Right lobe of liver (tissue), 4 donors: ENCODE measurements at regions not wholly inside any gene's neighbourhood (a gene's known extent, or its start where the extent isn't known, plus 50 kb on each side); places are given as distances from the start of the nearest gene placed in this dataset.

Experiments used
- POLR2A ChIP-seq: fragments of 450-650 bp; IDR thresholded peaks from one replicate; pipeline ENCODE4 v1.6.1; 2017; ENCODE audit warnings: antibody characterized with exemption, mild to moderate bottlenecking
- TF ChIP-seq, protein P1 (sequence below), 4 donors: fragments of 200-600 bp in 3 of 4; fragments of 450-650 bp in 1 of 4; IDR thresholded peaks; one replicate each; pipeline versions ENCODE4 v1.5.1 to v1.8.0; 2016 to 2022; ENCODE audit warnings: antibody characterized with exemption in 4 of 4, mild to moderate bottlenecking in 2 of 4
- donor health status: DM: no; HTN: no; CAD: no.
- donor health status: DM: no; HTN: no; CAD: no.
- donor health status: DM: no; HTN: yes; CAD: no.

GRCh38 chr13:37925878-37926473, 56.4 kb upstream of the TRPC4 start:
- TF ChIP-seq, protein P1, sequence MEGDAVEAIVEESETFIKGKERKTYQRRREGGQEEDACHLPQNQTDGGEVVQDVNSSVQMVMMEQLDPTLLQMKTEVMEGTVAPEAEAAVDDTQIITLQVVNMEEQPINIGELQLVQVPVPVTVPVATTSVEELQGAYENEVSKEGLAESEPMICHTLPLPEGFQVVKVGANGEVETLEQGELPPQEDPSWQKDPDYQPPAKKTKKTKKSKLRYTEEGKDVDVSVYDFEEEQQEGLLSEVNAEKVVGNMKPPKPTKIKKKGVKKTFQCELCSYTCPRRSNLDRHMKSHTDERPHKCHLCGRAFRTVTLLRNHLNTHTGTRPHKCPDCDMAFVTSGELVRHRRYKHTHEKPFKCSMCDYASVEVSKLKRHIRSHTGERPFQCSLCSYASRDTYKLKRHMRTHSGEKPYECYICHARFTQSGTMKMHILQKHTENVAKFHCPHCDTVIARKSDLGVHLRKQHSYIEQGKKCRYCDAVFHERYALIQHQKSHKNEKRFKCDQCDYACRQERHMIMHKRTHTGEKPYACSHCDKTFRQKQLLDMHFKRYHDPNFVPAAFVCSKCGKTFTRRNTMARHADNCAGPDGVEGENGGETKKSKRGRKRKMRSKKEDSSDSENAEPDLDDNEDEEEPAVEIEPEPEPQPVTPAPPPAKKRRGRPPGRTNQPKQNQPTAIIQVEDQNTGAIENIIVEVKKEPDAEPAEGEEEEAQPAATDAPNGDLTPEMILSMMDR (IDR thresholded peaks at IDR 0.05): no peak
- TF ChIP-seq POLR2A: no peak
